Stomach (tissue), 4 donors: ENCODE measurements at regions not wholly inside any gene's neighbourhood (a gene's known extent, or its start where the extent isn't known, plus 50 kb on each side); places are given as distances from the start of the nearest gene placed in this dataset.

Experiments used
- POLR2A ChIP-seq, 4 donors: fragments of 450-650 bp; IDR thresholded peaks; one replicate each; pipeline ENCODE4 v1.6.1; 2016; ENCODE audit warnings: antibody characterized with exemption in 4 of 4, control low read depth in 2 of 4, mild to moderate bottlenecking in 1 of 4, moderate library complexity in 1 of 4
- POLR2AphosphoS5 ChIP-seq, 3 donors: sonication (generic); formaldehyde crosslinking; IDR thresholded peaks; one replicate each; pipeline ENCODE4 v1.6.1; 2016; ENCODE audit warnings: antibody characterized with exemption in 3 of 3
- TF ChIP-seq, protein P1 (sequence below), 7 experiments: fragments of 450-650 bp in 4 of 7; fragments of 200-600 bp in 3 of 7; sonication (generic) in 3 of 7; IDR thresholded peaks; one replicate each; pipeline ENCODE4 v1.5.1; 2016 to 2019; ENCODE audit warnings: antibody characterized with exemption in 7 of 7, control low read depth in 2 of 7, mild to moderate bottlenecking in 1 of 7

GRCh38 chr1:221241592-221241991 is 362.3 kb downstream of the HLX start:
- TF ChIP-seq POLR2AphosphoS5 (IDR thresholded peaks at IDR 0.05) = no peak
- no peak for TF ChIP-seq POLR2A (IDR thresholded peaks at IDR 0.05)
- TF ChIP-seq, protein P1, sequence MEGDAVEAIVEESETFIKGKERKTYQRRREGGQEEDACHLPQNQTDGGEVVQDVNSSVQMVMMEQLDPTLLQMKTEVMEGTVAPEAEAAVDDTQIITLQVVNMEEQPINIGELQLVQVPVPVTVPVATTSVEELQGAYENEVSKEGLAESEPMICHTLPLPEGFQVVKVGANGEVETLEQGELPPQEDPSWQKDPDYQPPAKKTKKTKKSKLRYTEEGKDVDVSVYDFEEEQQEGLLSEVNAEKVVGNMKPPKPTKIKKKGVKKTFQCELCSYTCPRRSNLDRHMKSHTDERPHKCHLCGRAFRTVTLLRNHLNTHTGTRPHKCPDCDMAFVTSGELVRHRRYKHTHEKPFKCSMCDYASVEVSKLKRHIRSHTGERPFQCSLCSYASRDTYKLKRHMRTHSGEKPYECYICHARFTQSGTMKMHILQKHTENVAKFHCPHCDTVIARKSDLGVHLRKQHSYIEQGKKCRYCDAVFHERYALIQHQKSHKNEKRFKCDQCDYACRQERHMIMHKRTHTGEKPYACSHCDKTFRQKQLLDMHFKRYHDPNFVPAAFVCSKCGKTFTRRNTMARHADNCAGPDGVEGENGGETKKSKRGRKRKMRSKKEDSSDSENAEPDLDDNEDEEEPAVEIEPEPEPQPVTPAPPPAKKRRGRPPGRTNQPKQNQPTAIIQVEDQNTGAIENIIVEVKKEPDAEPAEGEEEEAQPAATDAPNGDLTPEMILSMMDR (IDR thresholded peaks at IDR 0.05) = no peak
